ENCODE measurements at regions not wholly inside any gene's neighbourhood (a gene's known extent, or its start where the extent isn't known, plus 50 kb on each side); places are given as distances from the start of the nearest gene placed in this dataset.

DNA sequence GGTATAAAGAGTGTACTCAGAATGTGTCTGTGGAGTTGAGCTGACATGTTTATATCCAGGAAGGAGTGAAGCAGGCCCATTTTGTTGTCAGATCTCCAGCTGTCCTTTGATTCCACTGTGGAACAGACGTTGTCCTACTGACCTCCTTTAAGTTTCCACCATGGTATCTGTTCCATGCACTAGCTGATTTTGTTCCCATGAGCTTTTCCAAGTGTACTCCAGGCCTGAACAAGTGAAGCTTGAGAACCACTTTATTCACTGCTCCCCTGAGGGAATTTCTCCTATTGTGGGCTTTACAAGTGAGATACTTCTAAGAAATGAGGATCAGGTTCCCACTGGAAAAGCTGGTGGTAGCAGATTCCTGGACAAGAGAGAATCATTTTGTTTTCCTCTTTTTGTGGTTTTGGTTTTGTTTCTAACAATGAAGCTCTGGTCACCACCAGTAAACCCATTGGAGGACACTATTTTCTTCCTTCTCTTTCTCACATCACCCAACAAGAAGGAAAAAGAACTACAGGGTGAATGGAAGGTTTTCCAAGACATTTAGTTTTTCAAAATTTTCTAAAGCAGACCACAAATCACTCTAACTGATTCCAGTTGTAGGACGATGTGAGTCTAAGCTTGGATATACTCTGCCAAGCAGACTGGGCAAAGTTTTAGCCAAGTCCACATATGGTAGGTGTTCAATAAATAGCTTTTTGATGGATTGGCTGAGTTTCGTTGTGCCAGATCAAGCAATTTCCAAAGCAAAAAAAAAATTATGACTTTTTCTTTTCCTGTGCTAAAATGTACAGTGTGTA, 144.2 kb downstream of the JCAD start:
- H3K27ac ChIP-seq (ENCODE audit: extremely low read length, insufficient read depth, low read length): no peak overlapping the region
- no peaks in the 10 kb centered on the region for H3K4me1 ChIP-seq (ENCODE audit: insufficient read depth, low read length)
- DNase-seq (ENCODE audit: low spot score) (no peak), FAIRE-seq (no peak), ATAC-seq (no peak)
- POLR2A ChIA-PET: no interaction called here
- BruUV-seq (replicated peaks): no TSS peak
- no peaks in the 10 kb centered on the region for H3K36me3 ChIP-seq (replicated peaks in 1 of 2; ENCODE audit: control insufficient read depth in 1 of 2, insufficient read depth in 2 of 2, low read length in 2 of 2)
- in situ Hi-C loops (cut with HindIII; ENCODE audit: extremely low pct_ligation_motif_present, low pct_unique_long_range_greater_than_20kb) (no loop called here), intact Hi-C loops (cut with micrococcal nuclease; ENCODE audit: unreplicated experiment) (no loop called here)
- no peak for TF ChIP-seq NR2F1 (CRISPR knock-in tag; IDR thresholded peaks at IDR 0.05)
- TF ChIP-seq POLR2AphosphoS2 (IDR thresholded peaks at IDR 0.05; ENCODE audit: low read depth, low read length): no peak
- H3K4me3 ChIP-seq (replicated peaks in 1 of 3; ENCODE audit: insufficient read depth in 1 of 3, low read depth in 2 of 3, low read length in 3 of 3): no peak overlapping the region
- H3K4me2 ChIP-seq (ENCODE audit: low read depth, low read length): no peak overlapping the region
- H3K9ac ChIP-seq (ENCODE audit: insufficient read depth, low read depth, low read length): no peak overlapping the region
- CTCF ChIA-PET (ENCODE audit: low intra/inter-chr PET ratio, low total read pairs): no interaction called here
- no peaks in the 10 kb centered on the region for H3K79me2 ChIP-seq (ENCODE audit: insufficient read depth, low read length)
- no peaks in the 10 kb centered on the region for H3K9me3 ChIP-seq (ENCODE audit: low read length)
- WGBS (ENCODE audit: low lambda C conversion rate): 13% methylated on average over 3 of the region's 3 CpGs
- peaks cover 0 to under 1% of the 10 kb centered on the region in 2 experiments; a peak in 2 of 5 replicates for H3K27me3 ChIP-seq (ENCODE audit: control insufficient read depth in 1 of 2, insufficient read depth in 2 of 2, low read length in 2 of 2)
- H2AFZ ChIP-seq (ENCODE audit: low read length): no peak overlapping the region
- no peaks in the 10 kb centered on the region for H4K20me1 ChIP-seq (ENCODE audit: insufficient read depth, low read length)

DNA sequence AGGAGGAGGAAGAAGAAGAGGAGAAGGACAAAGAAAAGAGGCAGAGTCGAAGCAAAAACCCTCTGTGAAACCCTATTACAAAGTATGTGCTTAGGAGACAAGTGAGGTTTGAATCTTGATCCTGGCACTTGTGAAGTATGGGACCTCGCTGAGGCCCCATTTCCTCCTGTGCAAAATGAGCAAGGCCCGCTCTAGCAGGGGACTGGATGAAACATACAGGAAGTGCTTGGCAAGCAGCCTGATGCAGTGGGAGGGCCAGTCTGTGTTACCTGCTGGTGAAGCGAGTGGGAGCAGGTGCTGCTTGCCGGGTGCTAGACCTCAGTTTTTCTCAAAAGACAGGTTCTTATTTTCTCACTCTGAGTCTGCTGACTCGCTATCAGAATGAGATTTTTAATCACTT, 150.4 kb downstream of the JCAD start:
- TF ChIP-seq, protein P1, sequence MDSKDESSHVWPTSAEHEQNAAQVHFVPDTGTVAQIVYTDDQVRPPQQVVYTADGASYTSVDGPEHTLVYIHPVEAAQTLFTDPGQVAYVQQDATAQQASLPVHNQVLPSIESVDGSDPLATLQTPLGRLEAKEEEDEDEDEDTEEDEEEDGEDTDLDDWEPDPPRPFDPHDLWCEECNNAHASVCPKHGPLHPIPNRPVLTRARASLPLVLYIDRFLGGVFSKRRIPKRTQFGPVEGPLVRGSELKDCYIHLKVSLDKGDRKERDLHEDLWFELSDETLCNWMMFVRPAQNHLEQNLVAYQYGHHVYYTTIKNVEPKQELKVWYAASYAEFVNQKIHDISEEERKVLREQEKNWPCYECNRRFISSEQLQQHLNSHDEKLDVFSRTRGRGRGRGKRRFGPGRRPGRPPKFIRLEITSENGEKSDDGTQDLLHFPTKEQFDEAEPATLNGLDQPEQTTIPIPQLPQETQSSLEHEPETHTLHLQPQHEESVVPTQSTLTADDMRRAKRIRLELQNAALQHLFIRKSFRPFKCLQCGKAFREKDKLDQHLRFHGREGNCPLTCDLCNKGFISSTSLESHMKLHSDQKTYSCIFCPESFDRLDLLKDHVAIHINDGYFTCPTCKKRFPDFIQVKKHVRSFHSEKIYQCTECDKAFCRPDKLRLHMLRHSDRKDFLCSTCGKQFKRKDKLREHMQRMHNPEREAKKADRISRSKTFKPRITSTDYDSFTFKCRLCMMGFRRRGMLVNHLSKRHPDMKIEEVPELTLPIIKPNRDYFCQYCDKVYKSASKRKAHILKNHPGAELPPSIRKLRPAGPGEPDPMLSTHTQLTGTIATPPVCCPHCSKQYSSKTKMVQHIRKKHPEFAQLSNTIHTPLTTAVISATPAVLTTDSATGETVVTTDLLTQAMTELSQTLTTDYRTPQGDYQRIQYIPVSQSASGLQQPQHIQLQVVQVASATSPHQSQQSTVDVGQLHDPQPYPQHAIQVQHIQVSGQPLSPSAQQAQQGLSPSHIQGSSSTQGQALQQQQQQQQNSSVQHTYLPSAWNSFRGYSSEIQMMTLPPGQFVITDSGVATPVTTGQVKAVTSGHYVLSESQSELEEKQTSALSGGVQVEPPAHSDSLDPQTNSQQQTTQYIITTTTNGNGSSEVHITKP (CRISPR knock-in tag; IDR thresholded peaks at IDR 0.05; ENCODE audit: low read depth): no peak
- Histone ChIP-seq H3K27ac (ENCODE audit: extremely low read length, insufficient read depth, low read length) (no peak overlapping the region), H4K20me1 (ENCODE audit: insufficient read depth, low read length) (no peaks in the 10 kb centered on the region), H3K4me2 (ENCODE audit: low read depth, low read length) (no peak overlapping the region), H3K79me2 (ENCODE audit: insufficient read depth, low read length) (no peaks in the 10 kb centered on the region), H3K4me1 (ENCODE audit: insufficient read depth, low read length) (no peaks in the 10 kb centered on the region), H2AFZ (ENCODE audit: low read length) (no peak overlapping the region), H3K9ac (ENCODE audit: insufficient read depth, low read depth, low read length) (no peak overlapping the region), H3K9me3 (ENCODE audit: low read length) (no peaks in the 10 kb centered on the region), H3K4me3 (replicated peaks in 1 of 3; ENCODE audit: insufficient read depth in 1 of 3, low read depth in 2 of 3, low read length in 3 of 3) (no peak overlapping the region), H3K27me3 (ENCODE audit: control insufficient read depth in 1 of 2, insufficient read depth in 2 of 2, low read length in 2 of 2) (no peaks in the 10 kb centered on the region; a peak in 1 of 5 replicates), H3K36me3 (replicated peaks in 1 of 2; ENCODE audit: control insufficient read depth in 1 of 2, insufficient read depth in 2 of 2, low read length in 2 of 2) (no peaks in the 10 kb centered on the region)
- ATAC-seq: no peak
- BruUV-seq (replicated peaks): no TSS peak
- intact Hi-C loops (cut with micrococcal nuclease; ENCODE audit: unreplicated experiment): no loop called here
- WGBS (ENCODE audit: low lambda C conversion rate): 23% methylated on average over 5 of the region's 6 CpGs
- CTCF ChIA-PET (ENCODE audit: low intra/inter-chr PET ratio, low total read pairs): no interaction called here
- DNase-seq (ENCODE audit: low spot score): no peak
- POLR2A ChIA-PET: no interaction called here
- in situ Hi-C loops (cut with HindIII; ENCODE audit: extremely low pct_ligation_motif_present, low pct_unique_long_range_greater_than_20kb): no loop called here
- FAIRE-seq: no peak
